ENCODE measurements at regions not wholly inside any gene's neighbourhood (a gene's known extent, or its start where the extent isn't known, plus 50 kb on each side); places are given as distances from the start of the nearest gene placed in this dataset.

- Histone ChIP-seq H4K20me1 (ENCODE audit: insufficient read depth, poor library complexity, severe bottlenecking) (no peaks in the 10 kb centered on the region), H3K27ac (no peak overlapping the region), H2AFZ (no peak overlapping the region), H3K79me2 (no peaks in the 10 kb centered on the region), H3K9me3 (ENCODE audit: low read depth) (no peaks in the 10 kb centered on the region), H3K9me2 (replicated peaks; ENCODE audit: insufficient read depth) (no peaks in the 10 kb centered on the region), H3K36me3 (replicated peaks; ENCODE audit: insufficient read depth, low read depth) (no peaks in the 10 kb centered on the region), H3K27me3 (no peaks in the 10 kb centered on the region), H3K4me3 (no peak overlapping the region), H3K4me1 (ENCODE audit: insufficient read depth) (no peaks in the 10 kb centered on the region), H3K4me2 (no peak overlapping the region)
- 89% methylated on average over 6 of the region's 6 CpGs for WGBS (ENCODE audit: low lambda C conversion rate, missing lambda C conversion rate)
- DNase-seq (ENCODE audit: low spot score) = no peak
- no peak for TF ChIP-seq EZH2 (IDR thresholded peaks at IDR 0.05; ENCODE audit: borderline replicate concordance)
These were observed 105.6 kb upstream of the NRBF2 start for GRCh38 chr10:63027531-63027930.

GRCh38 chr10:63021225-63021624 lies 111.9 kb upstream of the NRBF2 start:
- H3K4me2 ChIP-seq = no peak overlapping the region
- H3K9me3 ChIP-seq (ENCODE audit: low read depth) = no peaks in the 10 kb centered on the region
- no peak for TF ChIP-seq EZH2 (IDR thresholded peaks at IDR 0.05; ENCODE audit: borderline replicate concordance)
- TF ChIP-seq EZH2phosphoT487 (IDR thresholded peaks at IDR 0.05; ENCODE audit: low read depth, severe bottlenecking, unreplicated experiment) = no peak
- no peak for TF ChIP-seq CTCF (IDR thresholded peaks at IDR 0.05; ENCODE audit: poor library complexity)
- H3K4me1 ChIP-seq (ENCODE audit: insufficient read depth) = no peaks in the 10 kb centered on the region
- WGBS (ENCODE audit: low lambda C conversion rate, missing lambda C conversion rate) = 81% methylated on average over 1 of the region's 1 CpG
- no peak for DNase-seq (ENCODE audit: low spot score)
- H3K79me2 ChIP-seq = no peaks in the 10 kb centered on the region
- no peaks in the 10 kb centered on the region for H3K9me2 ChIP-seq (replicated peaks; ENCODE audit: insufficient read depth)
- H3K36me3 ChIP-seq (replicated peaks; ENCODE audit: insufficient read depth, low read depth) = no peaks in the 10 kb centered on the region
- H4K20me1 ChIP-seq (ENCODE audit: insufficient read depth, poor library complexity, severe bottlenecking) = no peaks in the 10 kb centered on the region
- H3K4me3 ChIP-seq = no peak overlapping the region
- no peak overlapping the region for H2AFZ ChIP-seq
- H3K27ac ChIP-seq = no peak overlapping the region
- H3K27me3 ChIP-seq = no peaks in the 10 kb centered on the region

- no peaks in the 10 kb centered on the region for H3K9me3 ChIP-seq (ENCODE audit: low read depth)
- H3K79me2 ChIP-seq = no peaks in the 10 kb centered on the region
- no peak overlapping the region for H2AFZ ChIP-seq
- H3K27ac ChIP-seq = no peak overlapping the region
- no peaks in the 10 kb centered on the region for H3K4me1 ChIP-seq (ENCODE audit: insufficient read depth)
- no peak overlapping the region for H3K4me3 ChIP-seq
- TF ChIP-seq EZH2 (IDR thresholded peaks at IDR 0.05; ENCODE audit: borderline replicate concordance) = no peak
- 92% methylated on average over 1 of the region's 1 CpG for WGBS (ENCODE audit: low lambda C conversion rate, missing lambda C conversion rate)
- no peak overlapping the region for H3K4me2 ChIP-seq
- DNase-seq (ENCODE audit: low spot score) = no peak
- H3K9me2 ChIP-seq (replicated peaks; ENCODE audit: insufficient read depth) = no peaks in the 10 kb centered on the region
- peaks cover 4% of the 10 kb centered on the region for H3K27me3 ChIP-seq
- no peaks in the 10 kb centered on the region for H3K36me3 ChIP-seq (replicated peaks; ENCODE audit: insufficient read depth, low read depth)
- no peaks in the 10 kb centered on the region for H4K20me1 ChIP-seq (ENCODE audit: insufficient read depth, poor library complexity, severe bottlenecking)
These were observed 119.4 kb upstream of the NRBF2 start for GRCh38 chr10:63013755-63014154.

GRCh38 chr10:63012623-63013022 lies 120.5 kb upstream of the NRBF2 start:
- H3K4me3 ChIP-seq = no peak overlapping the region
- H3K79me2 ChIP-seq = no peaks in the 10 kb centered on the region
- no peaks in the 10 kb centered on the region for H3K9me3 ChIP-seq (ENCODE audit: low read depth)
- no peaks in the 10 kb centered on the region for H4K20me1 ChIP-seq (ENCODE audit: insufficient read depth, poor library complexity, severe bottlenecking)
- no peak overlapping the region for H2AFZ ChIP-seq
- no peak overlapping the region for H3K27ac ChIP-seq
- no peaks in the 10 kb centered on the region for H3K4me1 ChIP-seq (ENCODE audit: insufficient read depth)
- DNase-seq (ENCODE audit: low spot score) = no peak
- H3K27me3 ChIP-seq = peaks cover 4% of the 10 kb centered on the region
- TF ChIP-seq EZH2phosphoT487 (IDR thresholded peaks at IDR 0.05; ENCODE audit: low read depth, severe bottlenecking, unreplicated experiment) (no peak), EZH2 (IDR thresholded peaks at IDR 0.05; ENCODE audit: borderline replicate concordance) (no peak), CTCF (IDR thresholded peaks at IDR 0.05; ENCODE audit: poor library complexity) (no peak)
- no peaks in the 10 kb centered on the region for H3K9me2 ChIP-seq (replicated peaks; ENCODE audit: insufficient read depth)
- no peaks in the 10 kb centered on the region for H3K36me3 ChIP-seq (replicated peaks; ENCODE audit: insufficient read depth, low read depth)
- no peak overlapping the region for H3K4me2 ChIP-seq

- no peak for TF ChIP-seq EZH2 (IDR thresholded peaks at IDR 0.05; ENCODE audit: borderline replicate concordance)
- no peak for TF ChIP-seq EZH2phosphoT487 (IDR thresholded peaks at IDR 0.05; ENCODE audit: low read depth, severe bottlenecking, unreplicated experiment)
- TF ChIP-seq CTCF (IDR thresholded peaks at IDR 0.05; ENCODE audit: poor library complexity) = no peak
- H3K4me1 ChIP-seq (ENCODE audit: insufficient read depth) = no peaks in the 10 kb centered on the region
- no peaks in the 10 kb centered on the region for H3K9me3 ChIP-seq (ENCODE audit: low read depth)
- H3K36me3 ChIP-seq (replicated peaks; ENCODE audit: insufficient read depth, low read depth) = no peaks in the 10 kb centered on the region
- no peak for DNase-seq (ENCODE audit: low spot score)
- WGBS (ENCODE audit: low lambda C conversion rate, missing lambda C conversion rate) = 100% methylated on average over 1 of the region's 1 CpG
- H3K27me3 ChIP-seq = peaks cover 4% of the 10 kb centered on the region
- no peaks in the 10 kb centered on the region for H4K20me1 ChIP-seq (ENCODE audit: insufficient read depth, poor library complexity, severe bottlenecking)
- no peaks in the 10 kb centered on the region for H3K79me2 ChIP-seq
- H3K9me2 ChIP-seq (replicated peaks; ENCODE audit: insufficient read depth) = no peaks in the 10 kb centered on the region
- H3K4me3 ChIP-seq = no peak overlapping the region
- no peak overlapping the region for H3K27ac ChIP-seq
- H3K4me2 ChIP-seq = no peak overlapping the region
- H2AFZ ChIP-seq = no peak overlapping the region
These were observed 122.9 kb upstream of the NRBF2 start for GRCh38 chr10:63010203-63010602.

Data from hepatocyte (in vitro differentiated cells).